A673 (cell line): ENCODE measurements at regions not wholly inside any gene's neighbourhood (a gene's known extent, or its start where the extent isn't known, plus 50 kb on each side); places are given as distances from the start of the nearest gene placed in this dataset.

Source experiments
- BruUV-seq: library from RNA; stranded (reverse); fragments of 400-500 nt; replicated peaks from 2 replicates; lab custom pipeline; 2021; lab: Mats Ljungman, UMichigan
- CTCF ChIA-PET: fragments of 300-600 bp; sonication (Branson Sonifier 250); formaldehyde crosslinking; loops from one replicate; lab custom pipeline; 2022; ENCODE audit warnings: antibody characterized with exemption; lab: Charles Lee
- POLR2A ChIA-PET: fragments of 300-600 bp; sonication (Branson Sonifier 250); formaldehyde crosslinking; loops from one replicate; lab custom pipeline; 2022; ENCODE audit warnings: antibody characterized with exemption; ENCODE audit not compliant: low non-redundant PET; lab: Charles Lee
- DNase-seq: peaks from one replicate; pipeline ENCODE4 v3.0.0-alpha.2; 2015; ENCODE audit warnings: low spot score
- H3K27ac ChIP-seq: fragments of 200-600 bp; sonication (generic); 2 replicates; pipeline ENCODE4 v1.5.1; 2016; ENCODE audit warnings: mixed run types, low read depth, mild to moderate bottlenecking, mixed read lengths, antibody characterized with exemption, low read length; ENCODE audit not compliant: poor library complexity, severe bottlenecking
- H3K27me3 ChIP-seq: fragments of 200-600 bp; sonication (generic); replicated peaks from 2 replicates; pipeline ENCODE4 v1.6.1; 2017; ENCODE audit warnings: mixed run types, low read depth, mild to moderate bottlenecking, mixed read lengths, antibody characterized with exemption, low read length; ENCODE audit not compliant: insufficient read depth, poor library complexity
- H3K36me3 ChIP-seq: fragments of 200-600 bp; sonication (generic); 2 replicates; pipeline ENCODE4 v1.6.1; 2016; ENCODE audit warnings: mixed run types, mild to moderate bottlenecking, mixed read lengths, antibody characterized with exemption, low read length; ENCODE audit not compliant: insufficient read depth, poor library complexity, severe bottlenecking
- H3K4me1 ChIP-seq: fragments of 200-600 bp; sonication (generic); 2 replicates; pipeline ENCODE4 v1.6.1; 2017; ENCODE audit warnings: mixed run types, mild to moderate bottlenecking, mixed read lengths, antibody characterized with exemption, low read length; ENCODE audit not compliant: insufficient read depth, poor library complexity, severe bottlenecking
- H3K4me3 ChIP-seq: fragments of 200-600 bp; sonication (generic); 2 replicates; pipeline ENCODE4 v1.5.1; 2016; ENCODE audit warnings: low read depth, mixed run types, mild to moderate bottlenecking, mixed read lengths, low read length; ENCODE audit not compliant: poor library complexity, severe bottlenecking
- H3K9me3 ChIP-seq: fragments of 200-600 bp; sonication (generic); 2 replicates; pipeline ENCODE4 v1.6.1; 2016; ENCODE audit warnings: mixed run types, low read depth, mild to moderate bottlenecking, mixed read lengths, antibody characterized with exemption, low read length; ENCODE audit not compliant: poor library complexity, severe bottlenecking
- EZH2 ChIP-seq: fragments of 200-600 bp; sonication (generic); IDR thresholded peaks from 2 replicates; pipeline ENCODE4 v1.6.1; 2017; ENCODE audit warnings: borderline replicate concordance, low read depth, mild to moderate bottlenecking, mixed read lengths, antibody characterized with exemption, low read length; ENCODE audit not compliant: poor library complexity, severe bottlenecking
- intact Hi-C: fragments of 100-400 bp; cut with micrococcal nuclease; formaldehyde crosslinking; loops from one replicate; pipeline ENCODE4 v1.10.0; 2022; ENCODE audit not compliant: unreplicated experiment
- TF ChIP-seq, protein P1 (sequence below): fragments of 300-800, 200-600 bp; sonication (generic); conservative IDR thresholded peaks from 2 replicates; pipeline ENCODE4 v1.5.1; 2017; ENCODE audit warnings: low read depth, mild to moderate bottlenecking, antibody characterized with exemption, low read length, moderate library complexity, mixed read lengths

DNA sequence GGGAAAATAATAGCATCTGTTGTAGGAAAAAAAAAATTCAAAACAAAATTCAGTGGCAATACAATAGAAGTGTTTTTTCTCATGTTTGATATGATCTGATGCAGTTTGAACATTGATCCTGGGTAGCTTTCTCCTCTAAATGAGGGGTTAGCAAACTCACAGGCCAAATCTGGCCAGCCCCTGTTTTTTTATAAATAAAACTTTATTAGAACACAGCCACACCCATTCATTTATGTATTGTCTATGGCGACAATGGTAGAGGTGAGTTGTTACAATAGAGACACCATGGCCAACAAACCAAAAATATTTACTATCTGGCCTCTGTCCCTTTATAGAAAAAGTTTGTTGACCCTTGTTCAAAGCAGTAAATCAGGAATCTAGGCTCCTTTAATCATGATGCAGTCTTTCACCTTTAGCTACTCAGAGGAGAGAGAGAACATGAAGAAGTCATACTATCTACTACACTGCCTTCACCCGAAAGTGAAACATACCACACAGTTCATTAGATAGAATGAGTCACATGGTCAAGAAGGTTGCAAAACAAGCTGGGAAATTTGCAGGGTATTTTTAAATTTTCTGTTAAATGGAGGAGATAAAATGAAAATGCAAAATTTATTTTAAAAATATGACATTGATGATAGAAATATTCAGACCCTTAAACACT lies 186.6 kb upstream of the MAOA start:
- H3K36me3 ChIP-seq: no peaks in the 10 kb centered on the region
- no peak overlapping the region for H3K27ac ChIP-seq
- no peak for TF ChIP-seq EZH2
- TF ChIP-seq, protein P1, sequence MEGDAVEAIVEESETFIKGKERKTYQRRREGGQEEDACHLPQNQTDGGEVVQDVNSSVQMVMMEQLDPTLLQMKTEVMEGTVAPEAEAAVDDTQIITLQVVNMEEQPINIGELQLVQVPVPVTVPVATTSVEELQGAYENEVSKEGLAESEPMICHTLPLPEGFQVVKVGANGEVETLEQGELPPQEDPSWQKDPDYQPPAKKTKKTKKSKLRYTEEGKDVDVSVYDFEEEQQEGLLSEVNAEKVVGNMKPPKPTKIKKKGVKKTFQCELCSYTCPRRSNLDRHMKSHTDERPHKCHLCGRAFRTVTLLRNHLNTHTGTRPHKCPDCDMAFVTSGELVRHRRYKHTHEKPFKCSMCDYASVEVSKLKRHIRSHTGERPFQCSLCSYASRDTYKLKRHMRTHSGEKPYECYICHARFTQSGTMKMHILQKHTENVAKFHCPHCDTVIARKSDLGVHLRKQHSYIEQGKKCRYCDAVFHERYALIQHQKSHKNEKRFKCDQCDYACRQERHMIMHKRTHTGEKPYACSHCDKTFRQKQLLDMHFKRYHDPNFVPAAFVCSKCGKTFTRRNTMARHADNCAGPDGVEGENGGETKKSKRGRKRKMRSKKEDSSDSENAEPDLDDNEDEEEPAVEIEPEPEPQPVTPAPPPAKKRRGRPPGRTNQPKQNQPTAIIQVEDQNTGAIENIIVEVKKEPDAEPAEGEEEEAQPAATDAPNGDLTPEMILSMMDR: no peak
- no peak for DNase-seq
- no peaks in the 10 kb centered on the region for H3K9me3 ChIP-seq
- H3K27me3 ChIP-seq: no peaks in the 10 kb centered on the region
- ChIA-PET POLR2A (no interaction called here), CTCF (no interaction called here)
- intact Hi-C loops: no loop called here
- no TSS peak for BruUV-seq
- no peak overlapping the region for H3K4me3 ChIP-seq
- no peaks in the 10 kb centered on the region for H3K4me1 ChIP-seq

GRCh38 chrX:43474321-43474720 lies 181.8 kb upstream of the MAOA start:
- no peaks in the 10 kb centered on the region for H3K36me3 ChIP-seq
- BruUV-seq: no TSS peak
- no peak for DNase-seq
- CTCF ChIA-PET: no interaction called here
- POLR2A ChIA-PET: no interaction called here
- no peaks in the 10 kb centered on the region for H3K4me1 ChIP-seq
- H3K9me3 ChIP-seq: no peaks in the 10 kb centered on the region
- TF ChIP-seq, protein P1: no peak
- TF ChIP-seq EZH2: no peak
- intact Hi-C loops: no loop called here
- H3K4me3 ChIP-seq: no peak overlapping the region
- no peaks in the 10 kb centered on the region for H3K27me3 ChIP-seq
- H3K27ac ChIP-seq: no peak overlapping the region

DNA sequence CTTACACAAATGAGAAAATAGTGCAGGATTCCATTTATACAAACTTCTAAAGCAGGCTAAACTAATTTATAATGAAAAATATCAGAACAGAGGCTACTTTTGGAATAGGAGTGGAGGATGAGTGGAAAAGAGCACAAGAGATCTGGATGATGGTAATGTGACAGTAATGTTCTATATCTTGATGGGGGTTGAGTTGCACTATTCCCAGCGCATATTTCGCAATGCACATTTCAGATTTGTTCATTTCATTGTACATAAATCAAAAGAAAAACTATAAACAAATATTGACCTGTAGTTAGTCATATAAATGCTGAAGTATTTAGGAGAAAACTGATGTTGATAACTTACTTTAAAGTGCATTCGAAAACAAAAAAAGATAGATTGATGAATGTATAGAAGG lies 177.0 kb upstream of the MAOA start:
- no peaks in the 10 kb centered on the region for H3K36me3 ChIP-seq
- no peak for DNase-seq
- no TSS peak for BruUV-seq
- no peaks in the 10 kb centered on the region for H3K9me3 ChIP-seq
- ChIA-PET CTCF (no interaction called here), POLR2A (no interaction called here)
- no peaks in the 10 kb centered on the region for H3K27me3 ChIP-seq
- H3K4me3 ChIP-seq: no peak overlapping the region
- no peak overlapping the region for H3K27ac ChIP-seq
- intact Hi-C loops: no loop called here
- TF ChIP-seq EZH2: no peak
- TF ChIP-seq, protein P1: no peak
- no peaks in the 10 kb centered on the region for H3K4me1 ChIP-seq
